HCT116 (cell line): ENCODE measurements at regions not wholly inside any gene's neighbourhood (a gene's known extent, or its start where the extent isn't known, plus 50 kb on each side); places are given as distances from the start of the nearest gene placed in this dataset.

Source experiments
- ATAC-seq: fragments of 200-7000 bp; cut with Tn5 transposase; 2 replicates; pipeline ENCODE4 v1.9.1; 2020; ENCODE audit warnings: mild to moderate bottlenecking, moderate library complexity
- BruUV-seq: library from RNA; stranded (reverse); fragments of 400-500 nt; replicated peaks from 2 replicates; lab custom pipeline; 2021; lab: Mats Ljungman, UMichigan
- CTCF ChIA-PET: fragments of 300-600 bp; sonication (Branson Sonifier 250); formaldehyde crosslinking; loops from one replicate; lab custom pipeline; 2021; ENCODE audit warnings: antibody characterized with exemption; lab: Charles Lee
- POLR2A ChIA-PET: fragments of 300-600, 350-600 bp; sonication (Branson Sonifier 250); formaldehyde crosslinking; loops from one replicate; lab custom pipeline; 2021; ENCODE audit warnings: antibody characterized with exemption; lab: Charles Lee
- RAD21 ChIA-PET, 2 experiments: fragments of 300-600 bp; sonication (Branson Sonifier 250); formaldehyde crosslinking; loops; one replicate each; lab custom pipeline; 2023; ENCODE audit warnings: low total read pairs in 2 of 2; ENCODE audit not compliant: uncharacterized antibody in 2 of 2, unreplicated experiment in 2 of 2, low non-redundant PET in 1 of 2; lab: Charles Lee
- DNase-seq: peaks from one replicate; pipeline ENCODE4 v3.0.0-alpha.2; 2010; ENCODE audit warnings: low read depth, low spot score
- H2AFZ ChIP-seq: fragments of 200-600 bp; shearing (Covaris generic), sonication (generic); 2 replicates; pipeline ENCODE4 v1.6.1; 2017; ENCODE audit warnings: low read depth, mixed run types, mixed read lengths, antibody characterized with exemption, low read length; ENCODE audit not compliant: poor library complexity, severe bottlenecking
- H3K27ac ChIP-seq: 2 replicates; pipeline ENCODE4 v1.5.1; 2012; ENCODE audit warnings: low read depth, low read length
- H3K27me3 ChIP-seq: fragments of 200-600 bp; sonication (generic); 2 replicates; pipeline ENCODE4 v1.6.1; 2016; ENCODE audit warnings: mixed run types, low read length, mixed read lengths; ENCODE audit not compliant: insufficient read depth
- H3K36me3 ChIP-seq, 2 experiments: fragments of 200-500 bp in 1 of 2; fragments of 200-600 bp in 1 of 2; sonication (Bioruptor generic) in 1 of 2; sonication (generic) in 1 of 2; 2 replicates each; pipeline versions ENCODE4 v1.5.1 to v1.6.1; 2014 to 2016; ENCODE audit warnings: low read length in 2 of 2, inconsistent platforms in 1 of 2, mixed read lengths in 1 of 2, mixed run types in 1 of 2; ENCODE audit not compliant: insufficient read depth in 2 of 2, control insufficient read depth in 1 of 2
- H3K4me1 ChIP-seq, 2 experiments: fragments of 200-600 bp in 1 of 2; sonication (generic) in 1 of 2; 2 replicates each; pipeline versions ENCODE4 v1.5.1 to v1.6.1; 2012 to 2017; ENCODE audit warnings: low read length in 2 of 2, inconsistent platforms in 1 of 2, mild to moderate bottlenecking in 1 of 2, mixed read lengths in 1 of 2, mixed run types in 1 of 2, moderate library complexity in 1 of 2; ENCODE audit not compliant: insufficient read depth in 2 of 2, control insufficient read depth in 1 of 2
- H3K4me2 ChIP-seq: fragments of 200-600 bp; sonication (generic); 2 replicates; pipeline ENCODE4 v1.6.1; 2017; ENCODE audit warnings: mixed run types, low read length, mixed read lengths
- H3K4me3 ChIP-seq, 2 experiments: fragments of 200-600 bp in 1 of 2; sonication (generic) in 1 of 2; replicated peaks in 1 of 2; 2 replicates each; pipeline ENCODE4 v1.5.1; 2011 to 2016; ENCODE audit warnings: low read length in 2 of 2, control low read depth in 1 of 2, low read depth in 1 of 2, mild to moderate bottlenecking in 1 of 2, mixed read lengths in 1 of 2, mixed run types in 1 of 2
- H3K79me2 ChIP-seq: fragments of 200-600 bp; sonication (generic); 2 replicates; pipeline ENCODE4 v1.6.1; 2017; ENCODE audit warnings: mild to moderate bottlenecking, mixed run types, low read length, moderate library complexity, mixed read lengths; ENCODE audit not compliant: insufficient read depth
- H3K9ac ChIP-seq: fragments of 200-600 bp; sonication (generic); 2 replicates; pipeline ENCODE4 v1.6.1; 2016; ENCODE audit warnings: low read length, mixed read lengths
- H3K9me2 ChIP-seq: fragments of 200-600 bp; sonication (generic), shearing (Covaris generic); 2 replicates; pipeline ENCODE4 v1.6.1; 2017; ENCODE audit warnings: mixed run types, mild to moderate bottlenecking, moderate library complexity; ENCODE audit not compliant: insufficient read depth
- H3K9me3 ChIP-seq, 2 experiments: fragments of 200-500 bp in 1 of 2; fragments of 200-600 bp in 1 of 2; sonication (Bioruptor generic) in 1 of 2; sonication (generic) in 1 of 2; 2 replicates each; pipeline ENCODE4 v1.6.1; 2014 to 2017; ENCODE audit warnings: low read length in 2 of 2, mixed read lengths in 2 of 2, inconsistent platforms in 1 of 2, low read depth in 1 of 2, mild to moderate bottlenecking in 1 of 2, mixed run types in 1 of 2, moderate library complexity in 1 of 2; ENCODE audit not compliant: control insufficient read depth in 1 of 2, insufficient read depth in 1 of 2
- H4K20me1 ChIP-seq: fragments of 200-600 bp; sonication (generic), shearing (Covaris generic); 2 replicates; pipeline ENCODE4 v1.6.1; 2017; ENCODE audit warnings: mixed run types, mild to moderate bottlenecking, moderate library complexity; ENCODE audit not compliant: insufficient read depth
- ATF3 ChIP-seq: IDR thresholded peaks from 2 replicates; pipeline ENCODE4 v1.6.1; 2012
- CEBPB ChIP-seq: IDR thresholded peaks from 2 replicates; pipeline ENCODE4 v1.6.1; 2012; ENCODE audit warnings: low read depth
- CTCF ChIP-seq, 3 experiments: fragments of 200-600 bp in 1 of 3; sonication (generic) in 1 of 3; IDR thresholded peaks in 2 of 3; conservative IDR thresholded peaks in 1 of 3; 2 replicates each; pipeline ENCODE4 v1.5.1; 2012 to 2017; ENCODE audit warnings: low read depth in 2 of 3, low read length in 2 of 3, antibody characterized with exemption in 1 of 3, borderline replicate concordance in 1 of 3, control low read depth in 1 of 3, mild to moderate bottlenecking in 1 of 3, mixed read lengths in 1 of 3, mixed run types in 1 of 3, moderate library complexity in 1 of 3; ENCODE audit not compliant: insufficient read depth in 1 of 3
- EGR1 ChIP-seq: IDR thresholded peaks from 2 replicates; pipeline ENCODE4 v1.6.1; 2012; ENCODE audit warnings: low read depth
- ELF1 ChIP-seq: IDR thresholded peaks from 2 replicates; pipeline ENCODE4 v1.6.1; 2012; ENCODE audit warnings: low read depth, borderline replicate concordance
- EZH2 ChIP-seq: fragments of 200-600 bp; sonication (generic); IDR thresholded peaks from 2 replicates; pipeline ENCODE4 v1.6.1; 2017; ENCODE audit warnings: antibody characterized with exemption, mixed run types
- MAX ChIP-seq: IDR thresholded peaks from 2 replicates; pipeline ENCODE4 v1.6.1; 2012
- POLR2A ChIP-seq: IDR thresholded peaks from 2 replicates; pipeline ENCODE4 v1.7.0; 2011; ENCODE audit warnings: borderline replicate concordance; ENCODE audit not compliant: insufficient read depth, insufficient read length; ENCODE audit errors: extremely low read depth
- SIN3A ChIP-seq: IDR thresholded peaks from 2 replicates; pipeline ENCODE4 v1.6.1; 2012; ENCODE audit warnings: low read depth
- SP1 ChIP-seq: IDR thresholded peaks from 2 replicates; pipeline ENCODE4 v1.6.1; 2012; ENCODE audit warnings: low read depth
- SRF ChIP-seq: IDR thresholded peaks from 2 replicates; pipeline ENCODE4 v1.6.1; 2012; ENCODE audit warnings: low read depth
- YY1 ChIP-seq: IDR thresholded peaks from 2 replicates; pipeline ENCODE4 v1.6.1; 2011; ENCODE audit warnings: low read length, low read depth, moderate library complexity, mild to moderate bottlenecking; ENCODE audit not compliant: insufficient replicate concordance; ENCODE audit errors: extremely low read depth
- ZNF274 ChIP-seq: fragments of 200-500 bp; sonication (Bioruptor generic); IDR thresholded peaks from 2 replicates; pipeline ENCODE4 v1.6.1; 2014; ENCODE audit warnings: mild to moderate bottlenecking, low read depth, low read length, inconsistent platforms
- intact Hi-C: fragments of 100-400 bp; cut with micrococcal nuclease; formaldehyde crosslinking; loops from 2 replicates; pipeline ENCODE4 v1.10.0; 2022

- H2AFZ ChIP-seq: no peak overlapping the region
- H3K4me3 ChIP-seq: no peak overlapping the region
- H3K79me2 ChIP-seq: no peaks in the 10 kb centered on the region
- H3K4me1 ChIP-seq: no peaks in the 10 kb centered on the region
- no peaks in the 10 kb centered on the region for H3K27me3 ChIP-seq
- ChIA-PET RAD21 (no interaction called here), CTCF (no interaction called here), POLR2A (no interaction called here)
- no peaks in the 10 kb centered on the region for H3K36me3 ChIP-seq
- no peak overlapping the region for H3K9ac ChIP-seq
- no TSS peak for BruUV-seq
- intact Hi-C loops: no loop called here
- no peaks in the 10 kb centered on the region for H4K20me1 ChIP-seq
- H3K27ac ChIP-seq: no peak overlapping the region
- TF ChIP-seq POLR2A: no peak
- TF ChIP-seq YY1: no peak
- TF ChIP-seq SP1: no peak
- TF ChIP-seq ZNF274: no peak
- TF ChIP-seq SIN3A: no peak
- no peak for TF ChIP-seq CEBPB
- no peak for TF ChIP-seq CTCF (IDR thresholded peaks at IDR 0.05 in 2 of 3, conservative IDR thresholded peaks at IDR 0.05 in 1 of 3; ENCODE audit: borderline replicate concordance in 1 of 3, insufficient read depth in 1 of 3, low read depth in 2 of 3, low read length in 2 of 3)
- no peak for TF ChIP-seq EGR1
- H3K9me2 ChIP-seq: no peaks in the 10 kb centered on the region
- H3K9me3 ChIP-seq: no peaks in the 10 kb centered on the region
- no peak for ATAC-seq
- no peak overlapping the region for H3K4me2 ChIP-seq
- no peak for DNase-seq
Observed at GRCh38 chr2:154527962-154528361, 170.5 kb upstream of the KCNJ3 start.

- H3K36me3 ChIP-seq: no peaks in the 10 kb centered on the region
- H2AFZ ChIP-seq: no peak overlapping the region
- RAD21 ChIA-PET: no interaction called here
- BruUV-seq: no TSS peak
- H3K9me3 ChIP-seq: no peaks in the 10 kb centered on the region
- POLR2A ChIA-PET: no interaction called here
- no peak for ATAC-seq
- DNase-seq: no peak
- no peaks in the 10 kb centered on the region for H3K27me3 ChIP-seq
- H3K27ac ChIP-seq: no peak overlapping the region
- no peaks in the 10 kb centered on the region for H3K4me1 ChIP-seq
- TF ChIP-seq SRF (no peak), MAX (no peak), ATF3 (no peak), EZH2 (no peak), SIN3A (no peak), ELF1 (no peak)
- H3K9ac ChIP-seq: no peak overlapping the region
- CTCF ChIA-PET: no interaction called here
- H3K4me2 ChIP-seq: no peak overlapping the region
- intact Hi-C loops: no loop called here
- H3K4me3 ChIP-seq: no peak overlapping the region
- H4K20me1 ChIP-seq: no peaks in the 10 kb centered on the region
- no peaks in the 10 kb centered on the region for H3K79me2 ChIP-seq
- no peaks in the 10 kb centered on the region for H3K9me2 ChIP-seq
Observed at GRCh38 chr2:154532004-154532403, 166.5 kb upstream of the KCNJ3 start.
